ENCODE measurements at regions not wholly inside any gene's neighbourhood (a gene's known extent, or its start where the extent isn't known, plus 50 kb on each side); places are given as distances from the start of the nearest gene placed in this dataset.

DNA sequence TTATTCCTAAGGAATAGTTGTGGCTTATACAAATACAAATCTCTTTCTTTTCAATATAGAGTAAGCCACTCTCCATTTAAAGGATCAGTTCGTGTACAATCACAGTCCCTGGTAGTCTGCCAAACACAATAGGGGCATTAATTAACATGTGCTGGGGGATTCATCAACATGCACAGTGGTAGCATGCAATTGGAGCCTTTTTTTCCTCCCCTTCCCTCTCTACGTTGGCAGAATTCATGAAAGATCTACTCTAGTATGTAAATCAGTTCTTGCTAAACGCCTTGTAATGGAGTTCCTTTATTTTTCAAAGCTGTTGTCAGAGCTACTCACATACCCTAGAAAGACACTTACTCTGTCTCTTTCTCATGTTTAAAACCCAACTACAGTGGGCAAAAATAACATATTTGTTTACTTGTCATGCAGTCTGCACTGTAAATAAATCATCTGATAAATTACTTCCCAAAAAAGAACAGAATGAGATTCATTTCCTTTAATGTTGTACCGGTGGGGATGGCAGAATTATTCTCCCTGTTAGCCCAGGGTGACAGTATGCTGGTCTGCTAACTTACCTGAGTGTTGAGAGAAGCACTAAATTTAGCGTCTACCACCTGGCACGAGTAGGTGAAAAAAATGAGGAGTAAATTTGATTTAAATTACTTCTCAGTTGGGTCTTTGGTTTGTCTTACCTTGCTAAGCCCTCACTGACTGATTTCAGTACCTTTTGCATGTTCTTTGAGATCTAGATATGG is 341.5 kb upstream of the CCNH start:
- ATAC-seq (no peak), DNase-seq (ENCODE audit: low read depth, low spot score) (no peak)
- BruUV-seq (replicated peaks): no TSS peak
- H3K36me3 ChIP-seq (ENCODE audit: control insufficient read depth, insufficient read depth, low read length): no peaks in the 10 kb centered on the region
- H3K4me3 ChIP-seq (ENCODE audit: low read depth in 2 of 2, low read length in 2 of 2): no peak overlapping the region
- no peaks in the 10 kb centered on the region for H3K9me3 ChIP-seq (ENCODE audit: control insufficient read depth, insufficient read depth, low read depth, low read length)
- POLR2A ChIA-PET: no interaction called here
- intact Hi-C loops (cut with micrococcal nuclease; ENCODE audit: unreplicated experiment): no loop called here
- H3K27me3 ChIP-seq (ENCODE audit: control insufficient read depth, insufficient read depth, low read length): no peaks in the 10 kb centered on the region
- CTCF ChIA-PET: no interaction called here
- TF ChIP-seq SIN3A (IDR thresholded peaks at IDR 0.05; ENCODE audit: borderline replicate concordance, insufficient read depth, low read depth, low read length): no peak
- TF ChIP-seq, protein P1, sequence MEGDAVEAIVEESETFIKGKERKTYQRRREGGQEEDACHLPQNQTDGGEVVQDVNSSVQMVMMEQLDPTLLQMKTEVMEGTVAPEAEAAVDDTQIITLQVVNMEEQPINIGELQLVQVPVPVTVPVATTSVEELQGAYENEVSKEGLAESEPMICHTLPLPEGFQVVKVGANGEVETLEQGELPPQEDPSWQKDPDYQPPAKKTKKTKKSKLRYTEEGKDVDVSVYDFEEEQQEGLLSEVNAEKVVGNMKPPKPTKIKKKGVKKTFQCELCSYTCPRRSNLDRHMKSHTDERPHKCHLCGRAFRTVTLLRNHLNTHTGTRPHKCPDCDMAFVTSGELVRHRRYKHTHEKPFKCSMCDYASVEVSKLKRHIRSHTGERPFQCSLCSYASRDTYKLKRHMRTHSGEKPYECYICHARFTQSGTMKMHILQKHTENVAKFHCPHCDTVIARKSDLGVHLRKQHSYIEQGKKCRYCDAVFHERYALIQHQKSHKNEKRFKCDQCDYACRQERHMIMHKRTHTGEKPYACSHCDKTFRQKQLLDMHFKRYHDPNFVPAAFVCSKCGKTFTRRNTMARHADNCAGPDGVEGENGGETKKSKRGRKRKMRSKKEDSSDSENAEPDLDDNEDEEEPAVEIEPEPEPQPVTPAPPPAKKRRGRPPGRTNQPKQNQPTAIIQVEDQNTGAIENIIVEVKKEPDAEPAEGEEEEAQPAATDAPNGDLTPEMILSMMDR (IDR thresholded peaks at IDR 0.05): no peak
- H3K4me1 ChIP-seq (ENCODE audit: control insufficient read depth, insufficient read depth, low read length): no peaks in the 10 kb centered on the region
- in situ Hi-C loops (cut with HindIII; ENCODE audit: low pct_unique_long_range_greater_than_20kb, low sequenced_read_pairs): loop anchor here (25.0 kb wide), 1 partner anchor 933 kb away; no protein-coding TSS in a partner anchor
- no peak overlapping the region for H3K27ac ChIP-seq (ENCODE audit: low read length)

DNA sequence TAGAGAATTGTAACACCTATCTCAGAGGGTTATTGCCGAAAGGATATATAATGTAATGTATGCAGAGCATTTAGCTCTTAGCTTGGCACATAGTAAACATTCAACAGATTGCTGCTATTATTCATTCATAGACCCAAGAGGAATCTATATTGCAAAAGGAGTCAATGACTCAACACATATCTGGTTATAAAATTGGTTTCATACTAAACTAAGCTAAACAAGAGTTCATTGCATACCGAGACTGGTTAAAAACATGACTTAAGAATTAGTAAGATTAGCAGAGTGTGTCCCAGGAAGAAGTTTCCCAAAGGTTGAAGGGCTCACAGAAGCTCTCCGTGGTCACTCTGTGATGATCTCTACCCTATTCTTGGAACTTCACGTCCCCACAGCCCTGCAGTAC is 339.6 kb upstream of the CCNH start:
- H3K4me3 ChIP-seq (ENCODE audit: low read depth in 2 of 2, low read length in 2 of 2): no peak overlapping the region
- H3K27ac ChIP-seq (ENCODE audit: low read length): no peak overlapping the region
- CTCF ChIA-PET: no interaction called here
- H3K4me1 ChIP-seq (ENCODE audit: control insufficient read depth, insufficient read depth, low read length): no peaks in the 10 kb centered on the region
- intact Hi-C loops (cut with micrococcal nuclease; ENCODE audit: unreplicated experiment): no loop called here
- no TSS peak for BruUV-seq (replicated peaks)
- no peak for DNase-seq (ENCODE audit: low read depth, low spot score)
- ATAC-seq: no peak
- no peaks in the 10 kb centered on the region for H3K27me3 ChIP-seq (ENCODE audit: control insufficient read depth, insufficient read depth, low read length)
- TF ChIP-seq SIN3A (IDR thresholded peaks at IDR 0.05; ENCODE audit: borderline replicate concordance, insufficient read depth, low read depth, low read length) (no peak), TCF7L2 (IDR thresholded peaks at IDR 0.05; ENCODE audit: low read depth, low read length) (no peak), POLR2AphosphoS5 (IDR thresholded peaks at IDR 0.05; ENCODE audit: low read depth, low read length) (no peak)
- TF ChIP-seq, protein P1 (IDR thresholded peaks at IDR 0.05): no peak
- TF ChIP-seq, protein P2, sequence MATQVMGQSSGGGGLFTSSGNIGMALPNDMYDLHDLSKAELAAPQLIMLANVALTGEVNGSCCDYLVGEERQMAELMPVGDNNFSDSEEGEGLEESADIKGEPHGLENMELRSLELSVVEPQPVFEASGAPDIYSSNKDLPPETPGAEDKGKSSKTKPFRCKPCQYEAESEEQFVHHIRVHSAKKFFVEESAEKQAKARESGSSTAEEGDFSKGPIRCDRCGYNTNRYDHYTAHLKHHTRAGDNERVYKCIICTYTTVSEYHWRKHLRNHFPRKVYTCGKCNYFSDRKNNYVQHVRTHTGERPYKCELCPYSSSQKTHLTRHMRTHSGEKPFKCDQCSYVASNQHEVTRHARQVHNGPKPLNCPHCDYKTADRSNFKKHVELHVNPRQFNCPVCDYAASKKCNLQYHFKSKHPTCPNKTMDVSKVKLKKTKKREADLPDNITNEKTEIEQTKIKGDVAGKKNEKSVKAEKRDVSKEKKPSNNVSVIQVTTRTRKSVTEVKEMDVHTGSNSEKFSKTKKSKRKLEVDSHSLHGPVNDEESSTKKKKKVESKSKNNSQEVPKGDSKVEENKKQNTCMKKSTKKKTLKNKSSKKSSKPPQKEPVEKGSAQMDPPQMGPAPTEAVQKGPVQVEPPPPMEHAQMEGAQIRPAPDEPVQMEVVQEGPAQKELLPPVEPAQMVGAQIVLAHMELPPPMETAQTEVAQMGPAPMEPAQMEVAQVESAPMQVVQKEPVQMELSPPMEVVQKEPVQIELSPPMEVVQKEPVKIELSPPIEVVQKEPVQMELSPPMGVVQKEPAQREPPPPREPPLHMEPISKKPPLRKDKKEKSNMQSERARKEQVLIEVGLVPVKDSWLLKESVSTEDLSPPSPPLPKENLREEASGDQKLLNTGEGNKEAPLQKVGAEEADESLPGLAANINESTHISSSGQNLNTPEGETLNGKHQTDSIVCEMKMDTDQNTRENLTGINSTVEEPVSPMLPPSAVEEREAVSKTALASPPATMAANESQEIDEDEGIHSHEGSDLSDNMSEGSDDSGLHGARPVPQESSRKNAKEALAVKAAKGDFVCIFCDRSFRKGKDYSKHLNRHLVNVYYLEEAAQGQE (IDR thresholded peaks at IDR 0.05; ENCODE audit: insufficient read depth in 1 of 2, low read depth in 2 of 2, low read length in 1 of 2): no peak
- H3K9me3 ChIP-seq (ENCODE audit: control insufficient read depth, insufficient read depth, low read depth, low read length): no peaks in the 10 kb centered on the region
- H3K36me3 ChIP-seq (ENCODE audit: control insufficient read depth, insufficient read depth, low read length): no peaks in the 10 kb centered on the region
- POLR2A ChIA-PET: no interaction called here
- in situ Hi-C loops (cut with HindIII; ENCODE audit: low pct_unique_long_range_greater_than_20kb, low sequenced_read_pairs): loop anchor here (25.0 kb wide), 1 partner anchor 935 kb away; no protein-coding TSS in a partner anchor

Measured in Panc1 (cell line).